Right kidney (tissue), 1 donor: ENCODE measurements at regions not wholly inside any gene's neighbourhood (a gene's known extent, or its start where the extent isn't known, plus 50 kb on each side); places are given as distances from the start of the nearest gene placed in this dataset.

ENCODE experiments used
- DNase-seq: peaks from one replicate; pipeline ENCODE4 v3.0.0-alpha.2; 2016

GRCh38 chr5:135203019-135203418 lies 169.0 kb upstream of the PITX1 start:
- no peak for DNase-seq

DNA sequence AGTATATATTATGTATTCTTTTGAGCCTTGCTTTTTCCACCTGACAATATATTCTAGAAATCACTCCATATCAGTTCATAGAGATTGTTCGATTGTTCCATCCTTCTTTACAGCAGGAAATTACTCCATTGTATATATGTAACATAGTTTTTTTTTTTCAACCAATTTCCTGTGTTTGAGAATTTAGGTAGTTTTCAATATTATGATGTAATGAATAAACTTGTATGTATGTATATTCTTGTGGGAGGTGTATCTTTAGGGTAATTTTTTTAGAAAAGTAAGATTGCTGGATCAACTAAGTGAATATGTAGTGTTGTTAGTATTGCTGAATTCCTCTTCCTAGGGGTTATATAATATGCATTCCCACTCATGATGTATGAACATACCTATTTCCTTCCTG lies 165.9 kb upstream of the PITX1 start:
- DNase-seq = no peak

DNA sequence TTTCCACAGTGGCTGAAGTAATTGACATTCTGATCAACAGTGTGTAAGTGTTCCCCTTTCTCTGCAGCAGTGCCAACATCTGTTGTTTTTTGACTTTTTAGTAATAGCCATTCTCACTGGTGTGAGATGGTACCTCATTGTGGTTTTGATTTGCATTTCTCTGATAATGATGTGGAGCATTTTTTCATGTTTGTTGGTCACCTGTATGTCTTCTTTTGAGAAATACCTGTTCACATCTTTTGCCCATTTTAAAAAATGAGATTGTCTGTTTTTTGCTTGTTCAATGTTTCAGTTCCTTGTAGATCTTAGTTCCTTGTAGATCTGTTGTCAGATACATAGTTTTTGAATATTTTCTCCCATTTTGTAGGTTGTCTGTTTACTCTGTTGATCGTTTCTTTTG lies 162.5 kb upstream of the PITX1 start:
- no peak for DNase-seq

GRCh38 chr5:135195270-135195608 lies 161.2 kb upstream of the PITX1 start:
- DNase-seq = no peak

DNA sequence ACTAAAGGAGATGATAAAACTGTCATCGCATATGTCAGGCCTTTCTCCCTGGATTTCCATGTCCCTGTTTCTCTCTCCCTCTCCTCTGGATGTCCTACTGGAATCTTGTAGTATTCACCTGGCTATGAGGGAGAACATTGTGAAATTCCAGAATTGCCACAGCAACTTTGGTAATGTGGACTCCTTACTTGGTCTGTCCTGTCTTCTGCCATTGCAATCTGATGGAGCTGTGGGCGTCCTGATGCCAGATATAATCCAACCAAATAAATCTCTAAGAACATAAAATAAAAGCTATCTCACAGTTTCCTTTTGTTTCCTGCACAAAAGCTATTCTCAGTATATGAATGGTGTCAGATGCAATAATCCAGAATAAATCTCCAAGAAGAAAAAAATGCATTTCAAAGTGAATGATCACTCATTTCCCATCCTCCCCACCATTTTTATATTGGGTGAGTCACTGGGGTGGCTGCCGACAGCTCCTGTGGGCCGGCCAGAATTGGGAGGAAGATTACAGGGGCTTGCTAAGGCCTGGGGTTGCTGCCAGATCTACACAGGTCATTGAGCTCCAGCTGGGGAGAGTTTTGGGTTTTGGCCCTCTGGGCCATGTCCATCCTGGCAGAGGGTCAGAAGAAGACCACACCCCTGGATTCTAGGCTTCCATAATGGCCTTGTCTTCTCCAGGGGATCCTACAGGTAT lies 160.7 kb upstream of the PITX1 start:
- DNase-seq = no peak

DNA sequence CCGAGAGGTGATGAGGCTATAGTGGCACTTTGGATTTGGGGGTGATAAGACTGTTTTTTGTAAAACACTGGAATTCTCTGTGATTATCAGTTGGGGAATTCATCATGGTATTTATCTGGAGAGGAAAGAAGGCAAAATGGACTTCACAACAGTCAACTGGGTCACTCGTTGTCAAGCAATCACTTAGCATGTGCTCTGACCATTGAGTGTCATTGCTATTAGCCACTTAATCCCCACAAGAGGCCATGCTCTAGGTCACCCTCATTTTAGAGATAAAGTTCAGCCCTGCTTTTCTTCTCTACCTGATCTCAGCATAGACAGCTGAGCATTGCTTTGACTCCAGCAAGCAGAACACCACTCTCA lies 160.1 kb upstream of the PITX1 start:
- DNase-seq = no peak

DNA sequence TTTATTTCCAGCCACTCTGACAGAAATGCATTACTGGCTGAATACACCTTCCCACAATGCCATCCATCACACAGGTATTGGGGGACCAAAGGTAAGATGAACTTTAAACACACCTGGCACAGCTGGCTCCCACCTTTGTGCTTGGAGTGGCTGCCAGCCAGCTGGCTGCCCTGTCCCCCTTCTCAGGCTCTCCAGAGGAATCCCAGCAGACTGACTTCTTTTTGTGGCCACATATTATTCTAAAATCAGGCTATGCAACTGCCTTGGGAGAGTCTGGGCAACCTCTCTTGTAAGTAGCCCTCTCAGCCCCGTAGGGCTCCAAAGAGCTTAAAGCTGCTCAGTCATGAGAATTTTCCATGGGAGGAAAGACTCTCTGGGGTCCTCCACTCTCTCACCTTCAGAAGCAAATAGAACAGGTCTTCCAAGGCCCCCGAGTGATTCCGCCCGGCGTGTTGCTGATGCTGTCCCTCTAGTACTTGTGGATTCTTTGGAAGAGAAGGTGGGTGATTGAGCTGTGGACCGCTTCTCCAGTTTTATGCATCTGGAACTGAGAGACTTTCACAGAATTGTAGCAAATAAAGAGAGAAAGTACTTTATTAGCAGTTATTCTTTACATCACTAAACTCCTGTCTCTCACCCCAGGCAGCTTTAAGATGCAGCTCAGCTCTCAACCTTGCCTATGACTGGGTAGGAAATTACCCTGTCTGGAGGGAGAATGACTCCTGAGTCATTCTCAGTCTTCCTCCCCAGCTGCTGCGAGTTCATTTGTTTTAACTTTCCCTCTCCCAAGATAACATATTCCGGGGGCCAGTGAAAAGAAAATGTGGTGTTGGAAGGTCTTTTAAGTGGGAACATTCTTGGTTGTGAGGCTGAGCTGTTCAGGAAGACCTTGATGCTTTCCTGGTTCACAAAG lies 159.4 kb upstream of the PITX1 start:
- no peak for DNase-seq

DNA sequence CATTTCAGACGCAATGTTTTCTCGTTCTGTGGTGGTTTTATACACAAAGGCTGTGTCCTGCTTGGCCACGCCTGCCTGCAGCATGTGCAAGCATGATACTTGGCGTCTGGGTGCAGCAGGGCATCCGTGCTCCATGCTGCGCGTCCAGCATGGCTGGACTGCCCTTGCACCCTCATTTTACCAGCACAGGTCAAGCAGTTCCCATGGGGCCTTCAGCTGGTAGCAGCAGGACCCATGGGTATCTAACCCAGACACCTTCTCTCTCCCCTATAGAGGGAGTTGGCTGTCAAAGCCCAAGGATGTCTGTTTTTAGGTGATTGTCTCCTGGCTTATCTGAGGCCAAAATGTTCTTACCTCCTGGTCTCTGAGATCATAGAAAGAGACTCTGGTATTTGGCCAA lies 158.3 kb upstream of the PITX1 start:
- no peak for DNase-seq

GRCh38 chr5:135191084-135191826 lies 157.2 kb upstream of the PITX1 start:
- peak; percentile 81 for DNase-seq

DNA sequence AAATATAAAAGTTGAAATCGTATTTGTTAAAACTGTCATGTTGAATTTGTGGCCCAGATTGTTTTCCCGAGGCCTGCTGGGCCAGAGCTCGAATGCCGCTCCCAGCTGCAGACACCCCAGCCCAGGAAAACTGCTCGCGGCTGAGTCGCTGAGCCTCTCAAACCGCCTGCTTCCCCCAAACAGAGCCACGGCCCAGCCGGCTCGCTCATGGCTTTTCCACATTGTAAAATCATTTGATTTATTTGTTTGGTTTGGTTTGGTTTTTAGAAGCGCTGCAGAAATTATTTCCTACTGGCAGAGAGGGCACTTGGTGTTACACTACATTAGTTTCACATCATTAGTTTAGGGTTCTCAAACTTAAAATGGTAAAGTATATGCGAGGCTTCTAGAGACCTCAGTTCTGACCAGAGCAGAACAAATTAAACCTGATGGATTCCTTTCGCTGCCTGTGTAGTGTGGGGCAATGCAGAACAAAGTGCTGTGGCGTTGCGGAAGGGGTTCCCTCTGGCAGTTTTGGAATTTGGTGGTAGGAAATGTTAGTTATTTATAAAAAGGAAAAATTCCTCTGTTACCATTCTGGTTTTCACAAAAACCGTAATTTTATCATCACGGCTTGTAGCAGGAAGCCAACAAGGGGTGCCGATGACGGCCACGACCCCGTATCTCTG lies 156.5 kb upstream of the PITX1 start:
- DNase-seq = peak; percentile 50

- no peak for DNase-seq
Observed at GRCh38 chr5:135189024-135189423, 155.0 kb upstream of the PITX1 start.

GRCh38 chr5:135188233-135188914 lies 154.3 kb upstream of the PITX1 start:
- no peak for DNase-seq

DNA sequence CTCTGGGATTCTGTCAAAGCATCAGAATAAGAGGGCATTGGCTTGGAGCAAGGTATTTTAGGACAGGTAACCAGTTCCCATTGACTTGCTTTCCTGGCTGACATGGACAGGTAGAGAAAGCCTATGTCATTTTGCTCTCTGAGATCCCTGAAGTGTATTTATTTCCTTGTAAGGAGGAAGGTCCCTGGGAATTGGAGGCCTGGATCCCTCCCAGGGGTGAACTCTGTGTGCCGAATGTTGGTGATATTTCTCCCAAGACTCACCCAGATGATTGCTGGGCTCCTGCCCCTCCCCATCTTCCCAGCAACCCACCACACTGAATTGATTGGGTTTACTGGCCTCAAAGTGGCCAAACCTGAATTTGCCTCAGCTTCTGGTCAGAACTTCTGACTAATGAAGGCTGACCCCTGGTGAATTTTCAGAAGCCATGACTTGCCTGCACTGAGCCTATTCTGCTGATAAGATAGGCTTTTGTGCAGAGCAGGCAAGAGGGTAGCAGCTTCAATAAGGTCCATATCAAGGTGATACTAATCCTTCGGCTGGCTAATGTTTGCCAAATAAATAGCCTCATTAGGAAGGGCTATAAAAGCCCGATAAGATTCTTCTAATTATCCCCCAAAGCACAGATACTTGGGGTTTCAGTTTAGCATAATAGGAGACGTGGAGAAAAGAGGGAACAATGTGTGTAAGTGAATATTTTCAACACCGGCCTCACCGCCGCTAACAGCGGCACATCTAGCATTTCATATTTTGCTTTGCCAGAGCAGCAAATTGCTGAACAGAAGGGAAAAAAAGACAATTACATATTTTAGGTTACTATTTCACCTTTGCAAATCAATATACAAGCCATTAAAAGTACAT lies 152.9 kb upstream of the PITX1 start:
- no peak for DNase-seq

- DNase-seq = no peak
Observed at GRCh38 chr5:135185481-135186065, 151.5 kb upstream of the PITX1 start.

GRCh38 chr5:135184646-135185045 lies 150.6 kb upstream of the PITX1 start:
- no peak for DNase-seq

- no peak for DNase-seq
Observed at GRCh38 chr5:135183464-135183863, 149.4 kb upstream of the PITX1 start.

- no peak for DNase-seq
Observed at GRCh38 chr5:135182675-135183074, 148.6 kb upstream of the PITX1 start.

DNA sequence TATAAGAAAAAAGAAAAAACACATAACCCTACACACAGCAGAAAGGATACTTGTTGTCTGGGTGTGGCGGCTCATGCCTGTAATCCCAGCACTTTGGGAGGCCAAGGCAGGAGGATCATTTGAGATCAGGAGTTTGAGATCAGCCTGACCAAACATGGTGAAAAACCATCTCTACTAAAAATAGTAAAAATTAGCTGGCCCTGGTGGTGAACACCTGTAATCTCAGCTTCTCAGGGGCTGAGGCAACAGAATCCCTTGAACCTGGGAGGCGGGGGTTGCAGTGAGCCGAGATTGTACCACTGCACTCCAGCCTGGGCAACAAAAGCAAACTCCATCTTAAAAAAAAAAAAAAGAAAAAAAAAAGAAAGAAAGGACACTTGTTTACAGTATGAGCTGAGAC lies 147.6 kb upstream of the PITX1 start:
- DNase-seq = no peak

DNA sequence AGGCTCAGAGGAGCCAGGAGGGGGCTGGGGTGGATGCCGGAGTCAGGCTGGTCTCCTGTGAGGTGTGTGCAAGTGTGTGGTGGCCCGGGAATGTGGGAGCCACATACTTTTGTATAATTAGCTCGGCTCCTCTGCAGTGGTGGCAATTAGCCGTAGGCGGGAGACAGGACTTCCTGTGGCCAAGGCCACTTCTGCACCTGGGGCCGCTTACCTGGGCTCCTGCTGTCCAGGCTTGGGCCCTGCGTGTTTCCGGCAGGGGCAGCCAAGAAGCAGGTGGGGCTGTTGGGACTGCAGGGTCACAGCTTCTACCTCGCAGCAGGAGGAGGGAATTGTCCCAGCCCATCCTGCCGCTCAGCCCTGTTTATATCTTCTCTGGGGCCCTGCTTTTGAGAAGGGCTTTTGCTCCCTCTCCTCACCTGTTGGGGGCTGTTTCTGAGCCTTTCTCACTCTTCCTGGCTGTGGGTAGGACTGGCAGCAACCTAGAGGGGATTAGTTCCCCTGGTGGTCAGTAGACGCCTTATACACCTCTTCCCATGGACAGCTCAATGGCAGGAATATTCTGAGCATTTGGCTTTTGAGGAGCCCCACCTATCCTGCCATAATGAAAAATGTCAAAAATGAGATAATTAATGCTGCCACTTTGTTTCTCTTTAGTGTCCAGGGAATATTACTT lies 145.4 kb upstream of the PITX1 start:
- DNase-seq = no peak
